ENCODE measurements at regions not wholly inside any gene's neighbourhood (a gene's known extent, or its start where the extent isn't known, plus 50 kb on each side); places are given as distances from the start of the nearest gene placed in this dataset.

- no peak for DNase-seq (ENCODE audit: low read depth)
- H3K27me3 ChIP-seq (ENCODE audit: control insufficient read depth, insufficient read depth, low read length) = no peaks in the 10 kb centered on the region
- no peaks in the 10 kb centered on the region for H3K36me3 ChIP-seq (ENCODE audit: control insufficient read depth, insufficient read depth, low read length)
- H3K4me3 ChIP-seq (ENCODE audit: low read depth, low read length) = no peak overlapping the region
- TF ChIP-seq, protein P1, sequence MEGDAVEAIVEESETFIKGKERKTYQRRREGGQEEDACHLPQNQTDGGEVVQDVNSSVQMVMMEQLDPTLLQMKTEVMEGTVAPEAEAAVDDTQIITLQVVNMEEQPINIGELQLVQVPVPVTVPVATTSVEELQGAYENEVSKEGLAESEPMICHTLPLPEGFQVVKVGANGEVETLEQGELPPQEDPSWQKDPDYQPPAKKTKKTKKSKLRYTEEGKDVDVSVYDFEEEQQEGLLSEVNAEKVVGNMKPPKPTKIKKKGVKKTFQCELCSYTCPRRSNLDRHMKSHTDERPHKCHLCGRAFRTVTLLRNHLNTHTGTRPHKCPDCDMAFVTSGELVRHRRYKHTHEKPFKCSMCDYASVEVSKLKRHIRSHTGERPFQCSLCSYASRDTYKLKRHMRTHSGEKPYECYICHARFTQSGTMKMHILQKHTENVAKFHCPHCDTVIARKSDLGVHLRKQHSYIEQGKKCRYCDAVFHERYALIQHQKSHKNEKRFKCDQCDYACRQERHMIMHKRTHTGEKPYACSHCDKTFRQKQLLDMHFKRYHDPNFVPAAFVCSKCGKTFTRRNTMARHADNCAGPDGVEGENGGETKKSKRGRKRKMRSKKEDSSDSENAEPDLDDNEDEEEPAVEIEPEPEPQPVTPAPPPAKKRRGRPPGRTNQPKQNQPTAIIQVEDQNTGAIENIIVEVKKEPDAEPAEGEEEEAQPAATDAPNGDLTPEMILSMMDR (IDR thresholded peaks at IDR 0.05; ENCODE audit: insufficient read depth, low read length, poor library complexity, severe bottlenecking) = no peak
These were observed 282.6 kb downstream of the VPS13C start for GRCh38 chr15:61777689-61778088.

- TF ChIP-seq, protein P1 (IDR thresholded peaks at IDR 0.05; ENCODE audit: insufficient read depth, low read length, poor library complexity, severe bottlenecking) = no peak
These were observed 290.7 kb downstream of the VPS13C start for GRCh38 chr15:61769557-61769956.

GRCh38 chr15:61768131-61768530 lies 292.1 kb downstream of the VPS13C start:
- TF ChIP-seq, protein P1 (IDR thresholded peaks at IDR 0.05; ENCODE audit: insufficient read depth, low read length, poor library complexity, severe bottlenecking) = no peak
- H3K4me3 ChIP-seq (ENCODE audit: low read depth, low read length) = no peak overlapping the region
- no peaks in the 10 kb centered on the region for H3K36me3 ChIP-seq (ENCODE audit: control insufficient read depth, insufficient read depth, low read length)
- no peak for DNase-seq (ENCODE audit: low read depth)
- no peaks in the 10 kb centered on the region for H3K27me3 ChIP-seq (ENCODE audit: control insufficient read depth, insufficient read depth, low read length)

More at GRCh38 chr15:61769557-61769956, 290.7 kb downstream of the VPS13C start:
- no peak overlapping the region for H3K4me3 ChIP-seq (ENCODE audit: low read depth, low read length)
- no peak for DNase-seq (ENCODE audit: low read depth)
- H3K27me3 ChIP-seq (ENCODE audit: control insufficient read depth, insufficient read depth, low read length) = no peaks in the 10 kb centered on the region
- H3K36me3 ChIP-seq (ENCODE audit: control insufficient read depth, insufficient read depth, low read length) = no peaks in the 10 kb centered on the region

DNA sequence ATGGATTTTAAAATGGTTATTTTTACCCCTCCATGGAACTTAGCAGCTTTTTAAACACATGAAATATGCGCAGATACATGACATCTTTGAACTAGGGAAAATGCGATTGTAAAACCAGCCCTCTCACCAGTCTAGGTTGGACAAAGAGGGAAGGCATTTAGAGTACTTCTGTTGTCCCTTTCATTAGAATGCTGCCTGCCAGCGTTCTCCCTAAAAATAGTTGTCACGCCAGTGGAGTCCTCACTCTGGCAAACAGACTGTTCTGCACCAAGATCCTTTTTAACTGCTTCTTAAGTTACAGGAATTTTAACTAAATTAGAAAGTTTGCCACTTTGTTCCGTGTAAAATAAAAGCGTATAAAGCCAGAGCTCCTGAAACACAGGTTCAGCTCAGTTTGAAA lies 295.3 kb downstream of the VPS13C start:
- Histone ChIP-seq H3K4me3 (ENCODE audit: low read depth, low read length) (no peak overlapping the region), H3K36me3 (ENCODE audit: control insufficient read depth, insufficient read depth, low read length) (no peaks in the 10 kb centered on the region), H3K27me3 (ENCODE audit: control insufficient read depth, insufficient read depth, low read length) (no peaks in the 10 kb centered on the region)
- TF ChIP-seq, protein P1 (IDR thresholded peaks at IDR 0.05; ENCODE audit: insufficient read depth, low read length, poor library complexity, severe bottlenecking) = no peak
- DNase-seq (ENCODE audit: low read depth) = no peak

GRCh38 chr15:61764141-61764540 lies 296.1 kb downstream of the VPS13C start:
- TF ChIP-seq, protein P1 (IDR thresholded peaks at IDR 0.05; ENCODE audit: insufficient read depth, low read length, poor library complexity, severe bottlenecking) = no peak
- Histone ChIP-seq H3K4me3 (ENCODE audit: low read depth, low read length) (no peak overlapping the region), H3K36me3 (ENCODE audit: control insufficient read depth, insufficient read depth, low read length) (no peaks in the 10 kb centered on the region), H3K27me3 (ENCODE audit: control insufficient read depth, insufficient read depth, low read length) (no peaks in the 10 kb centered on the region)
- no peak for DNase-seq (ENCODE audit: low read depth)

DNA sequence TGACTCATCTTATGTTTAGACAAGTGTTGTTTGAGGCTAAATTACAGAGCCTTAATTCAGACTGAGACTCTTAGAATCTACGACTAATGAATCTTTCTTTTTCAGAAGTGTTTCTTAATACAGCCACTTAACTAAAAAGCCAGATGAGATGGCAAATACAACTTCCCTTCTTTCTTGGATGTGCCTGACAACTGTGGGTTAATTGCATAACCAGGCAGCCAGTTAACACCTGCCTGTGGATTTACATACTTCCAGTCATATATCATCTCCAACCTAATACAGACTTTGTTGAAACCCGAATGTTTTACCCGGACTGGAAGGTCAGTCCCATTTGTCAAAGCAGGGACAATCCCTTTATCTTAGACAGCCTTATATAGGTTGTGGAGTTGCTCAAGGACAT lies 297.6 kb downstream of the VPS13C start:
- Histone ChIP-seq H3K4me3 (ENCODE audit: low read depth, low read length) (no peak overlapping the region), H3K36me3 (ENCODE audit: control insufficient read depth, insufficient read depth, low read length) (no peaks in the 10 kb centered on the region), H3K27me3 (ENCODE audit: control insufficient read depth, insufficient read depth, low read length) (no peaks in the 10 kb centered on the region)
- no peak for DNase-seq (ENCODE audit: low read depth)
- TF ChIP-seq, protein P1 (IDR thresholded peaks at IDR 0.05; ENCODE audit: insufficient read depth, low read length, poor library complexity, severe bottlenecking) = no peak

Measured in kidney epithelial cell (primary cell).